NCI-H1417 (cell line): ENCODE measurements at regions not wholly inside any gene's neighbourhood (a gene's known extent, or its start where the extent isn't known, plus 50 kb on each side); places are given as distances from the start of the nearest gene placed in this dataset.
A peak's percentile ranks its signal among the peaks of the same experiment; 100 is the strongest.

Experiments
- DNase-seq, 3 experiments: peaks; one replicate each; lab custom pipeline; 2025; lab: John Stamatoyannopoulos, UW

DNA sequence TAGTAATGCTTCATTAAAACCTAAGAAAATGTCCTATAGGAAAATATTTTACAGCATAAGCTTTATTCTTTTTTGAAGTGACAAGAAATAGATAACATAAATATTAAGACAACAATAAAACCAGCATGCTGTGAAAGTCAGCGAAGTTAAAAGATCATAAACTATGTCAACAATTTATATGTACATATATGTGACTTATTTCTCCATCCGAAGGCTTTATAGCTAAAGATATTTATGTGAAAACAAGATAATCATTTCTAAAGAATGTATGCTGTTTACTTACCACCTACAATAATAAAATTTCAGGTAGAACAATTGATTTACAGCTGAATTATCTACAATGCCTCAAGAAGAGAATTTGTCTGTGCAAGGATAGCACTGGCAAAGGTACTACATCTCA is 283.4 kb downstream of the CRPPA start:
- DNase-seq = no peak

DNA sequence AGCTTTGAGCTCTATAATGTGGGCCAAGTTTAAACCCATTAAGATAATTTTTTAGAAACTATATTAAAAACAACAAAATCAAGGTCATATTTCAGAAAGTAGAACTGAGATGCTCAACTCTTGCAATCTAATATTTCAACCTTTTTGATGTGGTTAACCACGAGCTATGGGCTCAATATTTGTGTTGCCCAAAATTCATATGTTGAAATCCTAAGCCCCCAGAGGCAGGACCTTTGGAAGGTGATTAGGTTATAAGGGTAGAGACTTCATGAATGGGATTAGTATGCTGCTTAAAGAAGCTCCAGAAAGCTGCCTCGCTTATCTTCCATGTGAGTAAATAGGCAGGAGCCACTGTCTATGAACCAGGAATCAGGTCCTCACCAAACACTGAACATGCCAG is 284.4 kb downstream of the CRPPA start:
- no peak for DNase-seq

DNA sequence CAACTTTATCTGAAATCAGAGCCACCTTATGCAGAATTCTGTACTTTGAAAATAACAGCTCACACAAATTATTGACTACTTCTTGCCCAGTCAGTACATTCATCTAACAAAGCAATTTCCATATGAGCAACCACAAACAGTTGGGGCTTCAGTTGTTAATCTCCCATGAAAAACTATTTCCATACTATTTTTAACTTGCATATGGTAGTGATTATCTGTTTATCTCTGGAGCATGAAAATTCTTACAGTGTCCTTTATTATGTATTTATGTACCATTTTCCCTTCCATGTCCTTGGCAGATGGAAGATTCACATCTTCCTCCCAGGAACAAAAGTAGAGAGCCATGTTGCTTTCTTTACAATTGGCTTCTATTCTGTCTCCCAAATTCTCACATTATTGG is 285.7 kb downstream of the CRPPA start:
- DNase-seq = no peak

DNA sequence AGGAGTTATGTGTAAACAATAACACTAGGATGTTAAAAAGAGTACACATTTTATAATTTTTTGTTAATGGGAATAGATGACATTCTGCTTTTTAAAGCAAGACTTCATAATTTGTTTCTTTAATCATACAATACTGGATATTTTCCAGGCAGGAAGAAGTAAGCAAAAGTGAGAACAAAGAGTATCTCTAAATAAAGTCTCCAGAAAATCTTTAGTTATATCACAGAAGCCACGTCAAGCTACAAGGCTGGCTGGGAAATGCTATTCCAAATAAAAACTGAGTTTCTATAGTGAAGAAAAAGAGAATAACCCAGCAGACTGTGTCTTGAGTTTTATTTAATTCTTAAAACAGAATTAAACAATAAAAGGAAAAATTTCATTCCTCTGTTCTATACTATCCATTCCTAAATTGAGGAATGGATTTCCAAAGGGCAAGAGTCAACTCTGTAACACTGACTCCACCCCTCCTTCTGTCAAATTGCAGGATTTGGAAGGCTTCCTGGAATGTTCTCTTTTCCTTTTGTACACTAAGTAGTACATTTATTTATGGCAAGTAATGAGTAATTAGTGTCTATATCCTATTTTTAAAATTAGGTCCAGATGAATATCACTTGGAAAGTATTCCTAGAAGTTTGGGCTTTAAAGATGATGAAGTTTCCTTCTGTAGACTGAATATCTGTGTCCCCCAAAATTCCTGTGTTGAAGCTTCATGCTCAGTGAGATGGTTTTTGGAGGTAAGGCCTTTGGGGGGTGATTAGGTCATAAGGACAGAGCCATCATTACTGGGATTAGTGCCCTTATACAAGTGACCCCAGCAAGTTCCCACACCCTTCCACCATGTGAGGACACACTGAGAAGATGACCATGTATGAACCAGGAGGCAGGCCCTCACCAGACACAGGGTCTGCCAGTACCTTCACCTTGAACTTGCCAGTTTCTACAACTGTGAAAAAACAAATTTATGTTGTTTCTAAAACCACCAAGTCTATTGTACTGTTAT is 290.9 kb downstream of the CRPPA start:
- no peak for DNase-seq

DNA sequence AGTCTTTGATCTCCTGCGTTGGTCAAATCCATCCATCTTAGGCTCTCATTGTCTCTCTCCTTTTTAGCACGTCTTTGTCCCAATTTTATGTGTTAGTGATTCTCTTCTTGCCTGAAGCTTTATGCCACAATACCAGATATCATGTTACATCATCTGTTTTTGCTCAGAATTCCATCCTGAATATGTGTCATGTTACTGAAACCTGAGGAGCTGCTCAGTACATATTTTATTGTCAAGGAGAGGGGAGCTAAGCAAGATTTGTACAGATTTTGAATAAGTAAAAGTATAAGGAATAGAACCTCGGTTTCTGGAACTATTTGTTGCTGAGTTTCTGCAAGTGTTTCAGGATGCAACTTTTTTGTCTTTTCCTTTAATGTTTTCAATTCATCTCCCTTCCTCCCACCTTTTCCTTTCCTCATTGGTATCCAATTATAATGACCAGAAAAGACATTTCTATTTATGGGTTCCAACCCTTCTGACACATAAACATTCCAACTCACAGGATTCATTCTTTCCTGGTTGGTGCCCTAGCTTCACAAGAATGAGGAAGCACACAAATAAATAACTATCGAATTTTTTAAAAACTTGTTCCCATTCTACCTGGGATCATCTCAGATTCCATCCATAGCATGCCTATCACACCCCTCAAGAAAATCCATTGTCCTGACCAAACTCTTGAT is 291.8 kb downstream of the CRPPA start:
- peak in 2 of 3 experiments; percentile 7 to 29 for DNase-seq

DNA sequence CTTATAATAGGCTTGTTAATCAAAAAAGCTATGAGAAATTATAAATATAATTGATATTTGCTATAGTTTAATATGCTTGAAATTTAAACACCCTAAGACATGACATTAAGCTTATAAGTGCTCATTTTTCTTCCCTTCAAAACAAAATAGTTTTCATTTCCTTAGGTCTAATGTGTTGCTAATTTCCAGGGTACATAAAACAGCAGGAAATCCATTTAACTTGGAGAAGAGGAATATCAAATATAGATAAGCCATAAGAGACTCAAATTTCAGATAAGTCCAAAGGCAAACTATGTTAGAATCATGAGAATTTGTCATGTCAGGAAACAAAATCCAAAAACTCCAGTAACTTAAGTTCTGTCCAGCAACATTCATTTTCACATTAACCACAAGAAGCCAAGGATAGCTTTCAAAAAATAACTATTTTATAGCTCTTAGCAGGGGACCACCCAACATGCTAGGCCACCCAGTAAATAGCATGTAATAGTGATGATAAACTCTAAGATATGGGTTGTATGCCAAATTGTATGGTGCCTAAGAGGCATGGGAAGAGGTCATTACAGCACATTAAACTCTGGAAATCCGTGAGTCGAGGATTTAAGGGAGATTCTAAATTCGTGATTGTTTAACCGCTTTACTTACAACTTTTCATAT is 298.1 kb downstream of the CRPPA start:
- no peak for DNase-seq

DNA sequence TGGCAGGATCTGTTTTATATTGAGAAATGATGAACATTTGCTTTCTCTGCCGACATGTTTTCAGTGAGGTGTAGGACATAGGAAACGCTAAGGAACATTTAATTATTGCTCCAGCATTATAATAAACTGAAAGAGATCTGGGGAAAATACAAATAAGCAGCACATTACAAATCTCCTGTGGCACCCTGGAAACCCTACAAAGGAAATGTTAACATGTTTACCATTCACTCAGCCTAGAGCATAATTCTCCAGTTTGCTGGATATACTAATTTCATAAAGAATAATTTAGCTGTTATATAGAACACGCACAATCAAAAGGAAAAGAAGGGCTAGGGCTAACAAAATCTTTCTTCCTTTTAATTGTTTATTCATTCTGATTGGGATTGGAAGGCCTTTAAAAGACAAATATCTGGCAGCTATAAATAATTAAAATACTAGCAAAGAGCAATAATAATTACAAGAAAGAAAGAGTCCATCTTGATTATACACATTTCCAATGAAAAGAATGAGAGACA is 299.4 kb downstream of the CRPPA start:
- peak in 2 of 3 experiments; percentile 25 to 69 for DNase-seq

DNA sequence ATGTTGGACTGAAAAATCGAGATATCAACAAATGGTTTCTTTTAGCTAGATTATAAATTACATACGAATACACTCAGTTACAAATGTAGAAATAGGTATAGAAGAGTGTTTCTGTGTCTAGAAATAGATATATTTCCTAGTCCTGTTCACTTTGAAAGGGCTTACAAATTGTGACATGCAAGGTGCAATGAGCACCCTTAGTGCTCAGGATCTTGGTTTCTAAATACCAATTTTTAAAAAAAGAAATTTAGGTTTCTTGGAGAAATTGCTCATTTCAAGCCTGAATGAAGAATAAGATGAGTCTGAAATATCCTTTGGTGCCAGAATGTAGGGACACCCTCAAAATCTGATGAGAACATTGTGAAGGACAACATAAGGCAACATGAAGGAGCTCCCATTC is 306.0 kb downstream of the CRPPA start:
- no peak for DNase-seq

DNA sequence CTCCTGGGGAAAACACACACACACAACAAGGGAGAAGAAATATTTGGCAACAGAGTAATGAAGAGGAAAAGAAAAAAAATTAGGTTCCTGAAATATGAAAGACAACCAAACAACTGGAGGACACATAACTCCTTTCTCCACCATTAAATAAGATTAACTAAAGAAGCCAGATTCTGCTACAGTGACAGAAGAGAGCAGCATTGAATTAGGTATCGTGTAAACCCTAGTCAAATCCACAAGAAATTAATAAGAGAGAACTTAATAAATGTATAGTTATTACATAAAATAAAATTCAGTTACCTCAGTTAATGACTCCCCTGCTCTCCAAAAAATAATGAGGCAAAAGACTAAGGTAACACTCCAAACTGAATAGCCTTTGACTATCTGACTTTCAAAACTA is 306.7 kb downstream of the CRPPA start:
- DNase-seq = peak in 1 of 3 experiments; percentile 65

DNA sequence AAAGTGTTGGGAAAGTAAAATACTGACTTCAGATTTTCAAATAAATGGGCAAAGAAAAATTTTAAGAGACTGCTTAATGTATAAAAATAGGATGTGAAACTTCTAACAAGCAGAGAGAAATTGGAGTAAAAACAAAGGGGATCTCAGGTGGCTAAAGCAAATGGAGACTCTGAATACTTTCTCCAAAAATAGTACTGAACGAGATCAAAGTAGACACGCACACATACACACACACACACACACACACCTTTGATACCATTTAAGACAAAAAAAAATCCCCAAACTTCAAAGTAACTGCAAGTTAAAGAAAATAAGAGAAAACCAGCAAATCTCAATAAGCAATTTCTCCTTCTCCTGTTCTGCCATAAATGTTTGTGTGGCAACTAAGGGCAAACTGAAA is 307.3 kb downstream of the CRPPA start:
- DNase-seq = no peak

DNA sequence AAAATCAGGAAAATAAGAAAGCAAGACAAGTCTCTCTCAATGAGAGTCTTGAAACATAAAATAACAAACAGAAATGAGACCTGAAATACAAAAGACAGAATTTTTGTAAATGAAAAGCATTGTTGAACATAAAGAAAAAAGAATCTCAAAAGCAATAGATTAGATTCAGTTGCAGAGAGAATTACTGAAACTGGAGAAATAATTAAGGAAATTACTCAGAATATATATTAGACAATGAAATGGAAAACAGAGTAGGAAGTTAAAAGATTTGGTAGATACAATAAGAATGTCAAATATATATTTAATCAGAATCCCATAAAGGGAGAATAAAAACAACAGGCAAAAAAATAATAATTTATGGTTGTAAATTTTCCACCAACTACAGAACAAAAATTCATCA is 308.3 kb downstream of the CRPPA start:
- DNase-seq = no peak

DNA sequence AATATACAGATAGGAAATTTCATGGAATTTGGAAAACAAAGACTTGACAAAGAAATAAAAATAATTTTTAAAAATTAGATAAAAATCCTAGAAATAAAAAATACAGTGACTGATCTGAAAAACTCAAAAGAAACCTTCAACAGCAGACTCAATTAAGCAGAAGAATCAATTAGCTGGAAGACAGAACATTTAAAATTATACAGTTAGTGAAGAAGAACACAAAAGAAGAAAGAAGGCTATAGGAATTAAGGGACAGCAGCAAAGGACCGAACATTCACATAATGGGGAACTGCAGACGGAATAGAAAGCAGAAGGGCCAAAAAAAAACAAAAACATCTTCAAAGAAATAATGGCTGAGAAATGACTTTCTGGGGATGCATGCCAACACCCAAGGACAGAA is 314.5 kb downstream of the CRPPA start:
- no peak for DNase-seq

DNA sequence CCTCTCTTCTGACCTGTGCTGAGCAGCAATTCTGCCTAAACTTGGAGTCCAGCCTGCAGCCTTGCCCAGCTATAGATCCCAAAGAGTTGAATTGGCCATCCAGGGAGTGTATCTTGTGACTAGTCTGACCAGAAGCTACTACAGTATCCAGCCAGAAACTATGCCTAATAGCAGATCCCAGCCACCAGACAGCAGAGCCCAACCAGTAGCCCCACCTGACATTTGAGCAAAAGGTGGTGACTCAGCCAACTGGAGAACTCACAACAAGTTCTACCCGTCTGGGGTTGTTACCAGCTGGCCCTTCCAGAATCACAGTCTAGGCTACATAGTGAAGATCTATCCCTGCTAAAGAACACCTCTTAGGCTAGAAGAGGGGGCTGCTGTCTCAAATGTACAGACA is 315.0 kb downstream of the CRPPA start:
- DNase-seq = no peak

DNA sequence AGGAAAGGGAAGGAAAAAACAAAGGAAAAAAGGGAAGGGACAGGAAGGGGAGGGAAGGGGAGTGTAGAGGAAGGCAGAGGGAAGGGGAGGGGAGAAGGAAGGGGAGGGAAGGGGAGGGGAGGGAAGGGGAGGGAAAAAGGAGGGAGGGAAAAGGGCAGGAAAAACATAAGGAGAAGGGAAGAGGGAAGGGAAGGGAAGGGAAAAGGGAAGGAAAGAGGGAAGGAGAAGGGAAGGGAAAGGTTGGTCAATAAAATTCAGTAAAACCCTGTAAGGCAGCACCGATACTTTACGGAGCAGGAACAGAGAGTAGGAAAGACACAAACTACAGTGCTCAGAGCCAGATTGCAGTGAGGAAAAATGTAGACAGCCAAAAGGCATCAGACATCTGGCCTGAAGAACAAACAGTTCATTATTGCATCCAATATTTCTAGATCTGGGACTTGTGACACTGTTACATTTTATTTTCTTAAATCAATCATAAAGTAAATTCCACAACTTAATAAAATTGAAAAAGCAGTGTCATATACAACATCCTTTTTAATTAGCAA is 322.0 kb downstream of the CRPPA start:
- no peak for DNase-seq

DNA sequence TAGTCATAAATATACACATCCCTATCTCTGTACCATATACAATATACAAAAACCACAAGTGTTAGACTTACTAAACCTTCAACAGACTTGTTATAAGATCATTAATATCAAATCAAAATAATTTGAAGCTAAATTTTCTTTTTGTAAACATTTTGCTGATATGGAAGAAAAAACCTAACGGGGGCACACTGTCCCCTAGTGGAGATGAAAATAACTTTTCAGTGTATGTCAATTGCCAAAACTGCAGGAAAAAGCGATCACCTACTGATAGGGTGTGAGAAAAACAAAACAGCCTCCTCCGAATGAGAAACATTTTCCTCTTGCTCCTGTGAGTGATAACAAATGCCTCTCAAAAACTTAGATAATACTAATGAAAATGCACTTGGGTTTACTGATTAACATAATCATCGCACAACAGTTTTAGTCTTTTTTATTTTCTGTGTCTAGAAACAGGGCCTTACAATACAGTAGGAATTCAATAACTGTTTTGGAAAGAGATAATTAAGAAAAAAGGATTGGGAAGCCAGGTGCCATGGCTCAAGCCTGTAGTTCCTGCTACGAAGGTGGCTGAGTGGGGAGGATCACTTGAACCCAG is 322.7 kb downstream of the CRPPA start:
- DNase-seq = no peak

DNA sequence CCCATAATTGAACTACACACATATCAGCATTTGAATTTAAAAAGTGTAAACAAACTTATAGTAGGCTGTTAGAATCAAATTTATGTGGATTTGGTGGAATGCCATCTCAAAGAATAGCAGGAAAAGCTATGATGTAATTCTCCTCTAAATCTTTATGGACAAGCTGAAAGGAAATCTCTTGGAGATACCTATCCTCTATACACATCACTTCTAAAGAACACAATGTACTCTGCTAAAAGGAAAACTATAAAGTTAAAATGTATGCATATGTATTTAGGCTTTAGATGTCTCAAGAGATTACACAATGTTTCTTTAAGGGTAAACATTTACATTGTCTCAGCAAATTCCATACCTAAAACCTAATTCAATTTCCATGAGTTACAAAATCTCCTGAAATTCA is 323.3 kb downstream of the CRPPA start:
- no peak for DNase-seq

DNA sequence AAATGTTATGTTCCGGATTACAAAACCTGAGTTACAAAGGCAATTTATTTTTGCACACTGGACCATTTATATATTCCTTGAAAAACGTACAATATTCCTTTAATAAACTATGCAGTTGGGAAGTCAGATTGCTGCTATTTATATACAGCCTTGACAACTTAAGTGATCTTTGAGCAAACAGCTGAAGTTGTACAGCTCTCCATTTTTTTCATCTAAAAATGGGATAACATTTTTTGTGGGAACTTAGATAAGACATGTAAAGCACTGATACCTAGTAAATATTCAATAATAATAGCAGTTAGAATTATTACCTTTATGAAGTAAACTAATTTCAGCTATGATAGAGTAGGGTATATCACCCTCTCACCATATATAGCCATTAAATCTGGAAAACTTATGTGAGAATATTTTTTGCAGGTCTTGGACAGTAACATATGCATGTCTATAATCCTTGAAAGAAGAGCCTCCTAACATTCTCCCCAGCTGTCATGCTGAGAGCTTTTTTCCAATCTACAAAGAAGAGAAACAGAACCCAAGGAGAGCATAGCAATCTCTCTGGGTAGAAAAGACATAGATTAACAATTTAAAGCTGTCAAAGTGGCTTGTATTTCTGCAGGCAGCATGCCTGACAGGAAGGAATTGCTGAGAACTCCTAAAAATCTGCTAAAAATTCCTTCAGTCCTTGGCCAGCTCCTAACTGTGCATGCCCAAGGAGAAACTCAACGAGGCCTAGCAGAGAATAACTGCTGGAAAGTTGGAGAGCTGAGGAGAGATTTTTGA is 326.0 kb downstream of the CRPPA start:
- DNase-seq = no peak

DNA sequence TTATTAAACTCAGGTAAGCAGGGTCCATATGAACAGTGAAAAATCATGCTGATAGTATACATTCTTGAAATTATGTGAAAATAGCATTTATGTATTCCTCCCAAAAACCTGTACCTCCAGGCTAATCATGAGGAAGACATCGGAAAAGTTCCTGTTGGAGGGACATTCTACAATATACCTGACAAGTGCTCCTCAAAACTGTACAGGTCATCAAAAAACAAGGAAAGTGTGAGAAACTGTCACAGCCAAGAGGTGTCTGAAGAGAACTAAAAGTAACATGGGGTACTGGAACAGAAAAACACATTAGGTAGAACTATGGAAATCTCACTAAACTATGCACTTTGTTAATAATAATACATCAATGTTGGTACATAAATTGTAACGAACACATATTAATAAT is 326.7 kb downstream of the CRPPA start:
- no peak for DNase-seq

DNA sequence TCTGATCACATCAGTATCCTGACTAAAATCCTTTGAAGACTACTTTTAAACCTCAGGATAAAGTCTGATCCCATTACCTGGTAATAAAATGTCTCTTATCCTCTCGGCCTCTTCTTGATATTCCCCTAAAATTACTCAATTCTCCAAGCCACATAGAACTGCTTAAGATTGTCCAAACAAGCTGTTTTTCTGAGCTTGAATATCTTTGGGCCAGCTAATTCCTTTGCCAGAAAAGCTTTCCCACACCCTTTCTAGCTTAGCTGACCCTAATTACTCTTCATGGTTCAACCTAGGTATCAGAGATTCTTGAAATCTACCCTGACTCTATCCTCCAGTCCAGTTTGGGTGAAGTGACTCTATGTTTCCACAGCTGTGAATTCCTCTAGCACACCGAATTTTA is 328.6 kb downstream of the CRPPA start:
- no peak for DNase-seq

DNA sequence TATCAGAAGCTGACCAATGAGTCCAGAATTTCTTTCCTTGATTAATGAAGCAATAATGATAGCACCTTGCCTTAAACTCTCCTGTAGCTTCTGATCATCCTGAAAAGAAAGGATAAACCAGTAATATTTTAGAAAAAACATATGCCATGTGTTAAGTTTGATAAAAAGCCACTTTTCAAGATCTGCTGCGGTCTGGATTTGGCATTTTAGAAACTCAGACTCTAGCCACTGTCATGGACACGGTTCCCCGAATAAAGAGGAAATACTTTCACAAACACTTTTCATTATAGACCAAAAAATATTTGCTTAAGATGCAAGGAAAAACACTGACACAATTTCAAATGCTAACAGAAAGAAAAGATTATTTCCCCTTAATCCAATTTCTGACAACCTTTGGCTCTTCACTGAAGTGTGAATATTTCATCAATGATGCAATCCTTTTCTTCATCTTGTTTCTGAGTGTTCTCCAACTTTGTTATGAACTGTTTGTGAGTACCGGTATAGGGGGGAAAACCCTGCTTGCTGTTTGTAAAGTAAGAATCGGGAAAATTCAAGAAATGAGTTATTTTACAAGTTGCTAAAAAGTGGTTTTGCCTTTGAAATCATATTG is 329.5 kb downstream of the CRPPA start:
- no peak for DNase-seq

DNA sequence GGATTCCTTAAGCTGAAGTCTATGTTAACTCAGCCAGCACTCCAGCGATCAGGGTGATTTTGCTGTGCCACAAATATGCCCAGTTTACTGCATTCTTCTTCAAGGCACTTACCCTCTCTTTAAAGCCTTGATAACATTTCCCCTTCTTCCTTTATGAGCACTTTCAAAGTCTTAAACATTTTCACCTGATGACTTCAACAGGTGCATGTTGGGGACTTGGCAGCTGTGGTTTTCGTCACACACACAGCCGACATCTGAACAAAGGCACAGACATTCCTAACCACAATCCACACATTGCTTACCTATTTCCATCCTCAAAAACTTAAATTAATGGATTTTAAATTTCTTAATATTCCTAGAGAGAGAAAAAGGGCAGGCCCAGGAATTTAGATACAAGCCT is 331.5 kb downstream of the CRPPA start:
- DNase-seq = no peak
